Chondrocyte (in vitro differentiated cells): ENCODE measurements at regions not wholly inside any gene's neighbourhood (a gene's known extent, or its start where the extent isn't known, plus 50 kb on each side); places are given as distances from the start of the nearest gene placed in this dataset.

Experiments
- DNase-seq: peaks from one replicate; pipeline ENCODE4 v3.0.0; 2021; ENCODE audit warnings: mixed read lengths, low spot score
- H3K27ac Mint-ChIP-seq: one replicate; pipeline ENCODE4 v1.8.0; 2021; ENCODE audit warnings: mild to moderate bottlenecking, moderate library complexity, mixed read lengths; ENCODE audit not compliant: unreplicated experiment
- H3K27me3 Mint-ChIP-seq: 2 replicates; pipeline ENCODE4 v1.8.0; 2021; ENCODE audit warnings: low read depth, mixed read lengths
- H3K36me3 Mint-ChIP-seq: 2 replicates; pipeline ENCODE4 v1.8.0; 2021; ENCODE audit warnings: low read depth, mixed read lengths
- H3K4me1 Mint-ChIP-seq: 2 replicates; pipeline ENCODE4 v1.8.0; 2021; ENCODE audit warnings: low read depth, mild to moderate bottlenecking, mixed read lengths
- H3K4me3 Mint-ChIP-seq: one replicate; pipeline ENCODE4 v1.8.0; 2021; ENCODE audit warnings: mild to moderate bottlenecking, moderate library complexity, mixed read lengths; ENCODE audit not compliant: unreplicated experiment
- H3K9me3 Mint-ChIP-seq: 2 replicates; pipeline ENCODE4 v1.8.0; 2021; ENCODE audit warnings: low read depth, mixed read lengths
- TF ChIP-seq, protein P1 (sequence below): fragments of 200-600 bp; sonication (generic); IDR thresholded peaks from 2 replicates; pipeline ENCODE4 v1.5.0; 2021; ENCODE audit warnings: antibody characterized with exemption, mild to moderate bottlenecking, moderate library complexity

DNA sequence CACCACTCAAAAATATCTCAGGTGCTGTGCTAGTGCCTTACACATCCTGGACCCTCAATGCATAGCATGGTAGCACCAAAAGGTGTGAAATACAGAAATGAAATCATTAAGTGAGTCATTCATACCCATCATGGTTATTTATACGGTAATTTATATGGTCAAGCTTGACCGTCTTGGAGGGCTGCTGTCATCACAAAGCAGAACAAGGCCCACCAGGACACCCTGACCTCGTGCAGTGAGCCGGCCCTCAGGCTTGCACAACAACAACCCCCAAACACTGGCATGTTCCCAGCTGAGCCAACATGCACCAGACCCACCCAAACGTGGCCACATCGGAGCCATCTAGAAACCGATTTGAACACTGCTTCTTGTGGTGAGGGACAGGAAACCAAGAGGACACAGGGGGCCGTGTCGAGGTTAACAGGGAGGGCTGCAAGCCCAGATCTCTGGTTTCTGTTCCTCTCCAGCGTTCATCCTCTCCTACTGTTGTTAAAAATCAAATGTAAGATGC lies 378.5 kb upstream of the ID2 start:
- Mint-ChIP-seq H3K4me3 (no peak overlapping the region), H3K4me1 (peaks cover 24% of the 10 kb centered on the region), H3K27me3 (no peaks in the 10 kb centered on the region), H3K27ac (no peak overlapping the region), H3K36me3 (no peaks in the 10 kb centered on the region), H3K9me3 (no peaks in the 10 kb centered on the region)
- TF ChIP-seq, protein P1, sequence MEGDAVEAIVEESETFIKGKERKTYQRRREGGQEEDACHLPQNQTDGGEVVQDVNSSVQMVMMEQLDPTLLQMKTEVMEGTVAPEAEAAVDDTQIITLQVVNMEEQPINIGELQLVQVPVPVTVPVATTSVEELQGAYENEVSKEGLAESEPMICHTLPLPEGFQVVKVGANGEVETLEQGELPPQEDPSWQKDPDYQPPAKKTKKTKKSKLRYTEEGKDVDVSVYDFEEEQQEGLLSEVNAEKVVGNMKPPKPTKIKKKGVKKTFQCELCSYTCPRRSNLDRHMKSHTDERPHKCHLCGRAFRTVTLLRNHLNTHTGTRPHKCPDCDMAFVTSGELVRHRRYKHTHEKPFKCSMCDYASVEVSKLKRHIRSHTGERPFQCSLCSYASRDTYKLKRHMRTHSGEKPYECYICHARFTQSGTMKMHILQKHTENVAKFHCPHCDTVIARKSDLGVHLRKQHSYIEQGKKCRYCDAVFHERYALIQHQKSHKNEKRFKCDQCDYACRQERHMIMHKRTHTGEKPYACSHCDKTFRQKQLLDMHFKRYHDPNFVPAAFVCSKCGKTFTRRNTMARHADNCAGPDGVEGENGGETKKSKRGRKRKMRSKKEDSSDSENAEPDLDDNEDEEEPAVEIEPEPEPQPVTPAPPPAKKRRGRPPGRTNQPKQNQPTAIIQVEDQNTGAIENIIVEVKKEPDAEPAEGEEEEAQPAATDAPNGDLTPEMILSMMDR: no peak
- no peak for DNase-seq

DNA sequence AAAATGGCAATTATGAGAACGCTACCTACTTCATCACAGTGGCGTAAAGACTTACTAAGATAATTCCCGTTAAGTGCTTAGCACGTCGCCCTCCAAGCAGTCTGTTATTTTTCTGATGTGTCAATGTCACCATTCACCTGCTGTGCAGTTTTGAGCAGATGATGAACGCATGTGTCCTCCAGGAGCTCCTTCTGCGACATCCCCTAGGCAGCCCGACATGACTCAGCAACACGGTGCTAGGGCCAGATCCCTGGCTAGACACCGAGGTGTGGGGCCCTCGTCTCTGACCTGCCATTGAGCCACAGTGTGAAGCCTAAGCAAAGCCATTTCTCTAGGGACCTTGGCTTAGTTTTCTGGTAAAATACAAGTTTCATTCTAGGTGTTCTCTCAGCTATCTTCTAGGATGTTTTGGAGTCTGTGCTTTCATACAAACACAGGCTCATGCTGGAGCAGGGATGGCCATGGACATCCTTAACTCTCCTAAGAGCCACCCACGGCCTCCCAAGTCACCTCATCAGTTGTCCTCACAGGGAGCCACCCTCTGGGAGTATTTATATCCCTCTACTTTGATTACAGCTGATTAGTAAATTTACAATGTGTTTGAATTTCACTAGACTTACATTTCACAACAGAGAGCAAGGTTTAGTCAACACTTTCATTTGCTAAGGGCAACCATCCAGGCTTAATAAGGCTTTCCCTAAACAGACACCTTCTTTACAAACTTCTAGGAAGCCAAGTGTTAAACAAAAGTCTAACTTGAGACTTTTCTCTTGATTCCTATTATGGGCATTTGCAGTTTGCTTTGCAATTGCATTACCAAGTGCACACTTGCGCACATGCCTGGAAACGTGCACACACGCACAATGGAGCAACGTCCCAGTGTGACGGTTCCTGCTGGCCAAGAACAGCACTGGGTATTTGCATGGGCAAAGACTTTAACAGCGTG lies 376.8 kb upstream of the ID2 start:
- Mint-ChIP-seq H3K27me3 (peaks cover 2% of the 10 kb centered on the region), H3K27ac (no peak overlapping the region), H3K4me3 (no peak overlapping the region), H3K4me1 (peaks cover 27% of the 10 kb centered on the region), H3K9me3 (no peaks in the 10 kb centered on the region), H3K36me3 (no peaks in the 10 kb centered on the region)
- TF ChIP-seq, protein P1: no peak
- DNase-seq: no peak

- DNase-seq: no peak
- H3K27ac Mint-ChIP-seq: peak overlapping the region; percentile 73
These were observed 375.1 kb upstream of the ID2 start for GRCh38 chr2:8306530-8307351.

GRCh38 chr2:8307606-8308180 lies 374.2 kb upstream of the ID2 start:
- Mint-ChIP-seq H3K27ac (no peak overlapping the region), H3K27me3 (peaks cover 2% of the 10 kb centered on the region), H3K36me3 (no peaks in the 10 kb centered on the region), H3K4me1 (peaks cover 22% of the 10 kb centered on the region), H3K4me3 (no peak overlapping the region), H3K9me3 (no peaks in the 10 kb centered on the region)
- no peak for DNase-seq
- TF ChIP-seq, protein P1: no peak

More at GRCh38 chr2:8306530-8307351, 375.1 kb upstream of the ID2 start:
- Mint-ChIP-seq H3K9me3 (no peaks in the 10 kb centered on the region), H3K27me3 (peaks cover 2% of the 10 kb centered on the region), H3K36me3 (no peaks in the 10 kb centered on the region), H3K4me1 (peaks cover 27% of the 10 kb centered on the region), H3K4me3 (no peak overlapping the region)
- TF ChIP-seq, protein P1: no peak

DNA sequence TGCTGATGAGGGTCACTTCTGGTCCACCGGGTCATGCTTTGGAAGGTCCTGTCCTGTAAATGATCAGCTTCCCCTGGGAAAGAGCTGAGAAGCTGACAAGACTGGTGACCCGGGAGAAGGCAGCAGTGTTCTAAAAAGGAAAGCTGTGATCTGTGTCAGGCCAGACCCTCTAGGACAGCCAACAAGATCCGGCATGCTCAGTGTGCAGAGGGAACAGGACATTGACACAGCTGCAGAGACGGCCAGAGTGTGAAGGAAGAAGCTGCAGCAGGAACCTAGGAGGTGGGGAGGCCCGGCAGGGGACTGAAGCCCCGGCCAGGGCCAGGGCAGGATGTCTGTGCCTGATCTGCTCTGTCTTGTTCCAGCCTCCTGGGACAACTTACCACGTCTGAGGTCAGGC lies 372.7 kb upstream of the ID2 start:
- no peak overlapping the region for H3K27ac Mint-ChIP-seq
- no peaks in the 10 kb centered on the region for H3K36me3 Mint-ChIP-seq
- no peak overlapping the region for H3K4me3 Mint-ChIP-seq
- peaks cover 16% of the 10 kb centered on the region for H3K4me1 Mint-ChIP-seq
- H3K27me3 Mint-ChIP-seq: peaks cover 2% of the 10 kb centered on the region
- H3K9me3 Mint-ChIP-seq: no peaks in the 10 kb centered on the region
- TF ChIP-seq, protein P1: no peak
- DNase-seq: no peak
